HG03575 (cell line): ENCODE measurements at regions not wholly inside any gene's neighbourhood (a gene's known extent, or its start where the extent isn't known, plus 50 kb on each side); places are given as distances from the start of the nearest gene placed in this dataset.
"Not testable (repeated sequence)": the region's sequence is repeated elsewhere in the genome, so short reads cannot be mapped to it uniquely, and the experiment has no call there.

ENCODE experiments used
- ATAC-seq: cut with Tn5 transposase; IDR thresholded peaks from one replicate; pipeline ENCODE4 v1.9.1; 2021; ENCODE audit not compliant: unreplicated experiment, insufficient number of reproducible peaks, low FRiP score; ENCODE audit errors: extremely low read depth

DNA sequence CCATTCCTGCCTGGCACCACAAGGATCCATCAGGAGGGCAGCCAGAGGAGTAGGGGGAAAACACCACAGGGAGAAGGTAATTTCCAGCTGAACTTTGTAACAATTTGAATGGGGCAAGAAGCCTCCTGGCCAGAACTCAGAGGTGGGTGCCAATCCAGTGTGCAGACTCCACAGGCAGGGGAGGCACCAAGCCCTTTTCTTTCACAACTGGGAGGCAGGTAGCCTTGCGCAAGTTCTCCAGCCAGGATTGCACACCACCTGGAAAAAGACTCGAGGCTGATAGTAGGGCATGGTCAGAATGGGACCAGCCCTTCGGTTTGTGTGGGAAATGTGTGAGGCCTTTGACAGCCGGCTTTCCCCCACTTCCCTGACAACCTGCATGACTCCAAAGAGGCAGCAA, 161.9 kb upstream of the ARHGAP42 start:
- no peak for ATAC-seq

DNA sequence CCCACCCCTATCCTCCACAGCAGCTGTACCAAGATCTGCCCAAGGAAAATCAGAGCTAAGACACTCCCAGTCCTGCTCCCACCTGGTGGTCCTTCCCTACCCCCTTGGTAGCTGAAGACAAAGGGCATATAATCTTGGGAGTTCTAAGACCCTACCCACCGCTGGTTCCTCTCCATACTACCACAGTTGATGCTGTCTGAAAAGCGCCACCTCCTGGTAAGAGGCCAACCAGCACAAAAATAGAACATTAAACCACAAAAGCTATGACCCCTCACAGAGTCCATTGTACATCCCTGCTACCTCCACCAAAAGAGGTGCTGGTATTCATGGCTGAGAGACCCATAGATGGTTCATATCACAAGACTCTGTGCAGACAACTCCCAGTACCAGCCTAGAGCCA, 161.5 kb upstream of the ARHGAP42 start:
- no peak for ATAC-seq

DNA sequence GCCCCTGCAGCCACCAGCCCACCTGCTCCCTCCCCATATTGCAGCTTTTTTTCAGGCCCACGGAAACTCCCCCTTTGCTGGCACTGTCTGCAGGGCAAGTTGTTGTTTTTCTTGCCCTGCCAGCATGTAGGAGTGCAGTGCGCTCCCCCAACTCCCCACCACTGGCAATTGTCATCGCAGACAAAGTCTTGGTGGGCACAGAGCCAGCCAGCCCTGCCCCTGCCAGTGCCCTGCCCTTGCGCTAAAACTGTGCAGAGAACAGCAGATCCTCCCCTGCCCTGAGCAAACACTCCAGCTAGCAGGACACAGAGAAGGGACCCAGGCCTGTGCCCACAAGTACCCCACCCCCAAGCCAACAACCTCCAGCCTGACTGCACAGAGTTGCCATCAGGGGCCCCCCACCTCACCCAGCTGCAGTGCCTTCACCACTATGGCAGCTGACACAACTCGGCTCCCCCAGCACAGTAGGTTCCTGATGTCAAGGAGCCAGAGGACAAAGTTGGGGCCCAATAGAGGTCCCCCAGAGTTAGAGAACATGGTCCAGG, 158.1 kb upstream of the ARHGAP42 start:
- no peak for ATAC-seq

DNA sequence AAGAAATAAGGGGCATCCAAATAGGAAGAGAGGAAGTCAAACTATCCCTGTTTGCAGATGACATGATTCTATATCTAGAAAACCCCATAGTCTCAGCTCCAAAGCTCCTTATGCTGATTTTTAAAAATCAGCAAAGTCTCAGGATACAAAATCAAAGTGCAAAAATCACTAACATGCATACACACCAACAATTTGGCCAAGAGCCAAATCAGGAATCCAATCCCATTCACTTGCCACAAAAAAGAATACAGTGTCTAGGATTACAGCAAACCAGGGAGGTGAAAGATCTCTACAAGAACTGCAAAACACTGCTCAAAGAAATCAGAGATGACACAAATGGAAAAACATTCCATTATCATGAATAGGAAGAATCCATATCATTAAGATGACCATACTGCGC, 155.8 kb upstream of the ARHGAP42 start:
- not testable (repeated sequence) for ATAC-seq

- no peak for ATAC-seq
Measured at GRCh38 chr11:100536979-100537378, 150.1 kb upstream of the ARHGAP42 start.

GRCh38 chr11:100543386-100543785, 143.7 kb upstream of the ARHGAP42 start:
- no peak for ATAC-seq

DNA sequence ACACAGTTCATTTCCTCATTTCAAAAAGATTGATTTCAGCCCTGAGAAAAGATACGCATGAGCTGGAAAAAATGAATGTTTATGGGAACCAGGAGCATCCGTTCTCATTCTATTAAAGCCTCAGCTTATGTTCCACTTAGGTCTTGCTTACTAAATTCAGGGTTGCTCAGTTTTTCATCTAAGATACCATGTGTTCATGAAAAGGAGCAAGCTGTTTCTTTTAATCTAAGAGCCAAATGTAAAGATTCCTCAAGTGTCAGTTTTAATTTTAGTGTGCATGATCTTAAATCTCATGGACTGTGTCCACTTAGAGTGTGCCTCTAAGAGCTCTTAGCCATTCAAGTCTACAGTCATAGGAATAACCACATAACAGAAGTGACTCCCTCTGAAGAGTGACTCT, 141.5 kb upstream of the ARHGAP42 start:
- ATAC-seq: no peak

GRCh38 chr11:100545970-100546369, 141.1 kb upstream of the ARHGAP42 start:
- ATAC-seq: no peak

DNA sequence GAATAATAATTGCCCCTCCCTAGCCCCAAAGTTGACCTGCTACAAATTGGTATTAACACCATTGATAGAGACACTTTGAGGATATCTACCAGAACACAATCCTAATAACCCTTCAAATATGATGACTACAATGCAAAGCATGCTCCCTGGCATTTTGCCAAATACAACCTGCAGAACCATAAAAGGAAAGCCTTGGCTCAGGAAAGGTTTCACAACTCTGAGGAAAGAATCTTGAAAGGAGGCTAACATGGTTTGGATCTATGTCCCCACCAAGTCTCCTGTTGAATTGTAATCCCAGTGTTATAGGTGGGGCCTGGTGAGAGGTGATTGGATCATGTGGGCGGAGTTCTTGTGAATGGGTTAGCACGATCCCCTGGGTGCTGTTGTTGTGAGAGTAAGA, 140.4 kb upstream of the ARHGAP42 start:
- ATAC-seq: no peak

- ATAC-seq: no peak
Measured at GRCh38 chr11:100550298-100550697, 136.8 kb upstream of the ARHGAP42 start.

GRCh38 chr11:100550912-100551632, 136.0 kb upstream of the ARHGAP42 start:
- ATAC-seq: no peak

DNA sequence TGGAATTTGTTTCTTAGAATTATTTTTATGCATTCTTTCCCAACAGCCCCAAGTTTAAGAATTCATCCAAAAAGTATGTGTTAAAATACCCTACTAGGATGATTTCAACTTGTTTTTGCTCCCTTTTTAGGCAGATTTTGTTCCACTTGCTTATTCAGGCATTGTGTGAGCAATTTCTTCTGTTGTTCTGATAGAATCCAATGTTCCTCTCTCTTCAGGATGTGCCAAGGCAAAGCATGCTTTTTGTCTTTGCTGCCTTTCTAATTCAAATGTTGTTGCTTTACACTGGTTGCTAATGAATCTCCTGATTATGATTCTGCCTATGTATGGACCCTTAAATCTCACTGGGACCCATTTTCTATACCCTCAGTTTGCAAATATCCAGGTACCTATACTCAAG, 131.2 kb upstream of the ARHGAP42 start:
- no peak for ATAC-seq

GRCh38 chr11:100556781-100557180, 130.3 kb upstream of the ARHGAP42 start:
- ATAC-seq: no peak

GRCh38 chr11:100557830-100558611, 129.1 kb upstream of the ARHGAP42 start:
- no peak for ATAC-seq

DNA sequence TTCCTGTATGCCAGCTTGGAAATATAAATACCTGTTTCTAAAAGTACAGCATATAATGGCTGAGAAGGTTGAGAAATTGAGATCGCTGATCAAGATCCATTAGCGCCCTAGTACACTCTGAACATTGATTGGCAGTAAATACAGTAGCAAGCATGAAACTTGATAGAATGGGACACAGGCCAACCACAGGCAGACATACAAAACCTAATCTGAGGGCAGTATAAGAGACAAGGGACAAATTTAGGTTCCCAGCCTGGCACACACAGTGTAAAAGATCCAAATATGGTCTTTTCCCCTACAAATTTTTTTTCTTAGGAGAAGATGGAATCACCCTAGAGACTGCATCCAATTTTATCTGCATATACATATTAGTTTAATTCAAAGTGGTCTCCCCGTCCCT, 126.5 kb upstream of the ARHGAP42 start:
- ATAC-seq: no peak

- ATAC-seq: no peak
Measured at GRCh38 chr11:100561323-100561722, 125.8 kb upstream of the ARHGAP42 start.

- ATAC-seq: no peak
Measured at GRCh38 chr11:100562128-100562527, 125.0 kb upstream of the ARHGAP42 start.

DNA sequence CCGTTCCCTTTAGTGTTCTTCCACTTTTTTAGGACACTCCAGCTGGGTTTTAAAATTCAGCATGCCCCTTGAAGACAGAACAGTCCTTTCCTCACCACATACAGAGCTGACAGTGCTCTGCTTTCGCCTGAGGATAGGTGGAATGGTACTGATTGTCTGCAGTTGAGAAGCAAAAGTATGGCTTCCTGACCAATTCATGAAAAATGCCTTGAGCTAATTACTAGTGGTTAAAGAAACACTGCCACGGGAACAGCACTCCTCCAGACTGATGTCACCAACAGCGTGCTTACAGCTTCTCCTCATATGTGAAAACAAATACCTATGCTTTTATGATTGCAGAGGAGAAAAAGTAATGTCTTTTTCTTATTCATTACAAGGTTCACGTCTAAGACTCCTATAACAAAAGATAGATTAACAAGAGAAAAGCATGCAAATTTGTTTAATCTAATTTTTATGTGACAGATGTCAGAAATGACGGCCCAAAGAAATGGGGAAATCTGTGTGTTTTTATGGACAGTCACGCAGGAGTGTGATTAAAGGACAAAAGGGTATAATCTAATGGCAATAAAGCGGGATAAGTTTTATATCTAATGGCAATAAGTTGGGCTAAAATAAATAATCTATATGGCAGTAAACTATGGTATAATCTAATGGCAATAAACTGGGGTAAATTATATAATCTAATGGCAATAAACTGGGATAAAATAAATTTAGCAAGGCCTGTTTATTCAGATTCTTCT, 123.4 kb upstream of the ARHGAP42 start:
- no peak for ATAC-seq

GRCh38 chr11:100573911-100574513, 113.1 kb upstream of the ARHGAP42 start:
- no peak for ATAC-seq
